Activated CD4-positive, alpha-beta T cell treated with anti-CD3 and anti-CD28 coated beads for 48 hours (primary cell): ENCODE measurements at regions not wholly inside any gene's neighbourhood (a gene's known extent, or its start where the extent isn't known, plus 50 kb on each side); places are given as distances from the start of the nearest gene placed in this dataset.

Experiments
- DNase-seq: peaks from one replicate; pipeline ENCODE4 v3.0.0-alpha.2; 2020

DNA sequence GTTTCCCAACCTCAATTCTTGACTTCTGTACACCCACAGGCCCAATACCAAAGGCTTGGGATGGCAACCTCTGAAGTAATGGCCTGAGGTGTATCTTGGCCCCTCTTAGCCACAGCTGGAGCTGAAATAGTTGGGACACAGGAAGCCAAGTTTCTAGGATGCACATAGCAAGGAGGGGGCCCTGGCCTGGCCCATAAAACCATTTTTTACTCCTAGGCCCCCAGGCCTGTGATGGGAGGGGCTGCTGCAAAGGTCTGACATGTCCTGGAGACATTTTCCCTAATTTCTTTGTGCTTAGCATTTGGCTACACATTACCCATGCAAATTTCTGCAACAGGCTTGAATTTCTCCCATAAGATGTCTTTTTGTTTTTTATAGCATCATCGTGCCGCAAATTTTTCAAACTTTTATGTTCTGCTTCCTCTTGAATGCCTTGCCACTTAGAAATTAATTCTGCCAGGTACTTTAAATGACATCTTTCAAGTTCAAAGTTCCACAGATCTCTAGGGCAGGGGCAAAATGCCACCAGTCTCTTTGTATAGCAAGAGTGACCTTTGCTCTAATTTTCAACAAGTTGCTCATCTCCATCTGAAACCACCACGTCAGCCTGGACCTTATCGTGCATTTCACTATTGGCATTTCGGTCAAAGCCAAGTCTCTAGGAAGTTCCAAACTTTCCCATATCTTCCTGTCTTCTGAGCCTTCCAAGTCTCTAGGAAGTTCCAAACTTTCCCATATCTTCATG lies 490.8 kb downstream of the IPMK start:
- no peak for DNase-seq

DNA sequence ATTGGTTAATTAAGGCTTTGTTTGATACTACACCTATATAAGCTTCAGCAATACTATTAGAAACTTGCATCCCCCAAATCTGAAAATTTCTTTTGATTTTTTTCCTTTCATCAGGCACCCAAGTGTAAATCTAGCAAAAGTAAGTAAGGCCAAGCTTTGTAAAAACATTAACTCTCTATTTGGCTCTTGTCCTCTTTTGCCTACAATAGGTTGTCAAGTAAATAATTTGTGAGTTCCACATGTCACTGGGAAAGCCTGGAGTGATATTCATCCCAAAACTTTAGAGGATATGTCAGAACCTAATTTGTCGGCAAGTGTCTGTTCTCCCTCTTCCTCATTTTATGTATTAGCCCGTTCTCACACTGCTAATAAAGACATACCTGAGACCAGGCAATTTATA lies 492.4 kb downstream of the IPMK start:
- DNase-seq, result no peak

DNA sequence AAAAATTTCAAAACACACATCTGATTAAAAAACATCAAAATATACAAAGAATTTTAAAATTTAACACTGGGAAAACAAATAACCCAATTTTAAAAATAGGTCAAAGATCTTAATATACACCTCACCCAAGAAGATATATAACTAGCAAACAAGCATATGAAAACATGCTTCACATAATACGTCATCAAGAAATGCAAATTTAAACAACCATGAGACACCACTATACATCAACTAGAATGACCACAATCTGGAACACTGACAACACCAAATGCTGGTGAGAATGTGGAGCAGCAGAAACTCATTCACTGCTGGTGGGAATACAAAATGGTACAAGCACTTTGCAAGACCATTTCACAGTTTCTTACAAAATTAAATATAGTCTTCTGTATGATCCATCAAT lies 498.4 kb downstream of the IPMK start:
- no peak for DNase-seq

GRCh38 chr10:57759777-57760176 lies 507.9 kb downstream of the IPMK start:
- no peak for DNase-seq

- no peak for DNase-seq
These were observed 512.9 kb downstream of the IPMK start for GRCh38 chr10:57754803-57755202.

DNA sequence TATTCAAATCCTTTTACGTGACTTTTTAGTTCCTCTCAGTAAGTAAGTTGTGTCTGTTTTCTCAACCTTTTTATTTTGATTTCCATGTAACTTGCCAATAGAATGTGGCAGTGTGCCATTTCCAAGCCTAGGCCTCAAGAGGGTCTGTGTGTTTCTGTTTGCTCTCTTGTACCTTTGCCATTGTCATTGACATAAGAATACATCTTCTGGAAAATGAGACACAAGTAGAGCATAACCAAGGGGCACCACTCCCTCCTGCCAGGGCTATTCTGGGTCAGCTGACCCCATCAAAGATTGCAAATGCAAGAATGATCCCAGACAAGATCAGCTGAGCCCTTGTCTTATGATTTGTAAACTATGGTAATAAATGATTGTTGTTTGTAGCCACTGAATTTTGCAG lies 524.0 kb downstream of the IPMK start:
- no peak for DNase-seq

DNA sequence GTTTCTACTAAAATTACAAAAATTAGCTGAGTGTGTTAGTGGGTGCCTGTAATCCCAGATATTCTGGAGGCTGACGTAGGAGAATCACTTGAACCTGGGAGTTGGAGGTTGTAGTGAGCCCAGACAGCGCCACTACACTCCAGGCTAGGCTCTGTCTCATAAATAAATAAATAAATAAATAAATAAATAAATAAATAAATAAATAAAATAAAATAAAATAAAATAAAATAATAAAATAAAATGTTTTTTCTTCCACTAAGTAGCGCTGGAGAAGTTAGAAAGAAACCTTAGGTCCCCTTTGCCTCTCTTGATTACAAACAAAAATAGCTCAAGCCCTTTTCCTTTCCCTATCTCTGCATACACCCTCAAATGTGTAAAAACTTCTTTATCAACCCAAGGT lies 525.9 kb downstream of the IPMK start:
- no peak for DNase-seq

DNA sequence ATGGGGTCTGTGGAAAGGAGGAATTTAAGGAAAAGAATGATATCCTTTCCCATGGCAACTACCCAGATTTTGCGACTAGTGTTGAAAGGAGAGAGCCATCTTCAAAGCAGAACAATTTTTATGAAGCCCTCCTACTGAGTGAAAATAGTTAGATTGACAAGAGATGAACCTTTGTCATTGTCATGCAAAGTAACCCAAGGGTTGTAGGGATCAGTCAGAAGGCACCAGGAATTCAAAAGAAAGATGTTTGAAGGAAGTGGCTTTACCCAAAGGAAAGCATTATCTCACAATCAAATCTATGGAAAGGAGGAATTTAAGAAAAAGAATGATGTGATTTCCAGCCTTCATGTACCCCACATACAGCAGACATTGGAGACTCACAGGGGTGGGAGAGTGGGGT lies 544.4 kb downstream of the IPMK start:
- DNase-seq, result no peak

DNA sequence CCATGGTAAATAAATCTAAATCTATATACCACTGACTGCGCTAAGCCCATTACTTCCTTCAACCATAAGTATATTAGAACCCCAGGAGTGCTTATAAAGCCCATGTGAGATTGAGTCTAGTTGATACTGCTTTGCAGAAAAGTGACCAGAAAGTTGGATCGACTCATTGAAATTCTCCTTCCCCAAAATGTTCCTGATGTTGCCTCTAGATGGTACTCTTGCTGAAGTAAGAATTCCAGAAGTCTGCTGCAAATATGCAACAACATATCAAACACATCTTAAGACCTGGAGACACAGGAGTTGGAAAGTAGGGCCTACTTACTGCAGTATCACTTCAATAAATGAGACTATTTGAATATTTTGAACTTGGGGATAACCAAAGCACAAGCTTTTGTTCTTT lies 550.8 kb downstream of the IPMK start:
- no peak for DNase-seq

DNA sequence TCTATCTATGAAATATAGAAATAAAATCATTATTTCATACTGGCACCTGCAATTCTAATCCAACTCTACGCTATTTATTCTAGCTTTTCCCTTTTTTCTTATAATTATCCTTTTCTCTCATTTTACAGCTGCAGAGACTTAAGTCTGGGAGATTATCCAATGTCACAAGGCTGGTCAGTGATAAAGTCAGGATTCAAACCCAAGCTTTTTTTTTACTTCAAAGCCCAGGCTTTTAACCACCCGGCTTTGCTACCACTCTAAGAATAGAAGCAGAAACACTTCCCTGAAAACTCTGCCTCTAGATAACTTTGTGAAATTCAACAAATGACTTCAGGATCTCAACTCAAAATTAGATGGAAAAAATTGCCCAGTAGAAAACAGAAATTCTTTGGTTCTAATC lies 552.5 kb downstream of the IPMK start:
- DNase-seq, result no peak

DNA sequence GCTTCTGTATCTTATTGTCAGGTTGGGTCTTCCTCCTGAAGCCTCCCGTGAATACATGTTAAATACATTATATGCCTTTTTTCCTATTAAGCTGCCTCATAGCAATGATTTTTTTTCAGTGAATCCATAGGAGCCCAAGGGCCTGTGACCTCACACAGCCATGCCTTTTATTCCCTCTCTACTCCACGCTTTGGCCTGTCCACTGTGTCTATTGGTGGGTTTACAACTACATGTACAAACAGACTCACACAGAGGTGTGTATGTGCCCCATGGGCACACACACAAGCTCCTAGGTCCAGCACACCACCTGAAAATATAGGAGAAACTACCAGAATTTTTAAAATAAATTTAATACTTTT lies 560.4 kb downstream of the IPMK start:
- DNase-seq, result no peak

DNA sequence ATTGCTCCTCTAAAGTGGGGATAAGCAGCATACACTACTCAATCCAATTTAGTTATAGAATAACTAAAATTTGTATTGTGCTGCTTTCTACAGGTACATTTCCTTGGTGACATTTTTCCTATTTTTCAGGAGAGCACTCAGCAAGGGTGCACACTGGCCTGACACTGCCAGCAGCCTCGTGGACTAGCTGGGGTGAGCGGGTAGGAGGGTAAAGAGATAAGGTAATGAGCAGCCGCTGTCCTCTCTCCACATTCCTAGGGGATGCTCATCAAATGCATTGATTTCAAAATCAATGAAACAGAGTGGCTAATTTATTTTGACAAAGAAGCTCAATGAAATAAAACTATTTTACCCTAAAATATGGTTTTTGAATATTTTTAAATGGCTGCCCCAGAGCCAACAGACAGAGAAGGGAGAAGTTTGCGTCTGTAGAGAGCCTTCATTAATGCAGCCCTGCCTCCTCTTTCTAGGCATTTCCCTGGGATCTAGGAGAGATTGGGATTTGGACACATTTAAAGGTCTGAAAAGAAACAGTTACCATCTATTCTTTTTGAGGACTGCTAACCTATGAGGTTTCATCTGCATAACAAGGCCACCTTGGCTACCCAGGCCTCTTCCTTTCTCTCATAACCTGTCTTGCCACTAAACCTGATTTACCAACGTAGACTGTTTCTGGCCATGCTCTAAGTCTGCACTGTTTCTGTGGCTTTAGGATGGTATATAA lies 561.0 kb downstream of the IPMK start:
- no peak for DNase-seq

- no peak for DNase-seq
These were observed 561.7 kb downstream of the IPMK start for GRCh38 chr10:57706016-57706415.

DNA sequence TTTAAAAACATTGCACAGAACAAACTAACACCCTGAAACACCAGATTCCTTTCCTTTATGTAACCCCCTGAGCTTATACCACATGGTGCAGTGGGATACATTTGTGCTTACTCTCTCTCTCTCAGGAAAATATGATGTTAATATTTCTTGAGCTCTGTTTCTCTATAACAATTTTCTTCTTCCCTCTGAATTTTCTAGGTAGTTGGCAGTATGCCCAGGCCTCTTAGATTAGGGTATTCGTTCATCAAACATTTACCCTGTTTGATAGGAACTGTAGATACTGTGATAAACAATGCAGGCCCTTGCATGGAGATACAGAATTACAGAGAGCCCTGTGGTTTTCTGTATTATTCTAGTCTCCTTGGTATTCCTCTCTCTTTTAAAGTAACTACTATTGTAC lies 567.8 kb downstream of the IPMK start:
- DNase-seq, result no peak

GRCh38 chr10:57696641-57697040 lies 571.1 kb downstream of the IPMK start:
- DNase-seq, result no peak

DNA sequence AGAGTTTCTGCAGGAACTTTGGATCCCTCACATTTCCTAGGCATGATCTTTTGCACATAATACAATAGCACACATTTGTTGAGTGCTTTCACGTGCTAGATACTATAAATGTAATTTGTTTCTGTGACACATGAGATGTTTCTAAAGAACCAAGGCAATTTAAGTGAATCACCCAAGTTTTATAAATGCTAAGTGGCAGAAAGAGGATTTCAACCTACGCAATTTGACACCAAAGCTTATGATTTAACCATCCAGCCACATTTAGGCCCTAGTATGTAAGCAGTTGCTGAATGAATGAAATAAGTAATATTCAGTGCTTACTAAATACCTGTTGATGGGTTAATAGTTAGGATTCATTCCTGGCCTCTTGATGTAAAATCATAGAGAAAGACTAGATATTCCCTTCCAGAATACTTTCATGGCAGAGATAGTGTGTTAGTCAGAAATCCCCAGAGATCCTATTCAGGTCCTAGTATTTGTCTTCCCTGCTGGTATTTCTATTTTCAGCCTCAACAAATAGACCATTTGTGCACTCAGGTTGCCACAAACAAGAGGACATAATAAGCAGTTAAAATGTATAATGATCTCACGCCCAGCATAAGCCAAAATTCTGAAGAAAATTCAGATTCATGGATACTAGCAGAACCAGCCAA lies 572.6 kb downstream of the IPMK start:
- no peak for DNase-seq

DNA sequence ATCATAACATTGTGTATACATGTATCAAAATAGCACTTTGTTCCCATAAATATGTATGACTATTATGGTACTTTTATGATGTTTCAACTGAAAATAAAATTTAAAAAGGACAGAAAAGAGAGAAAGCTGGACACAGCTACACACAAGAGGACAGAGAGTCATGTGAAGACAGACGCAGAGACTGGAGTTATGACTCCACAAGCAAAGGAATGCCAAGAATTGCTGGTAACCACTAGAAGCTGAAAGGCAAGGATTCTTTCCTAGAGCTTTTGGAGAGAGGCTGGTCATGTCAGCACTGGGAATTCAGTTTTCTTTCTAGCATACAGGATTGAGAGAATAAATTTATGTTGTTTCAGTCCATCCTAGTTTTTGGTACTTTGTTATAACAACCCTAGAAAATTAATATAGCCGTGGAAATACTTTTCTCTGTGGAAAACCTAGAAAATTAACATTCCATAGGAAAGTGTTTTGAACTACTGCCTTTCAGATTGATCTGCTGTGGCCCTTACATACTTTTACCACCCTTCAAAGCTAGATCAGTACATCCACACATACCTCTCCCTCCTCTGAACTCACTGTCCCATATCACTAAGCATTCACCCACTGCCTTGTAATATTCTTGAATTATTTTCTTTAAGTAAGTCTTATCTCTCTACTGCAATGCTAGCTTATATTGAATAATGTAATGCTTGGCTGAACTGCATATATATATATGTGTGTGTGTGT lies 575.3 kb downstream of the IPMK start:
- no peak for DNase-seq

DNA sequence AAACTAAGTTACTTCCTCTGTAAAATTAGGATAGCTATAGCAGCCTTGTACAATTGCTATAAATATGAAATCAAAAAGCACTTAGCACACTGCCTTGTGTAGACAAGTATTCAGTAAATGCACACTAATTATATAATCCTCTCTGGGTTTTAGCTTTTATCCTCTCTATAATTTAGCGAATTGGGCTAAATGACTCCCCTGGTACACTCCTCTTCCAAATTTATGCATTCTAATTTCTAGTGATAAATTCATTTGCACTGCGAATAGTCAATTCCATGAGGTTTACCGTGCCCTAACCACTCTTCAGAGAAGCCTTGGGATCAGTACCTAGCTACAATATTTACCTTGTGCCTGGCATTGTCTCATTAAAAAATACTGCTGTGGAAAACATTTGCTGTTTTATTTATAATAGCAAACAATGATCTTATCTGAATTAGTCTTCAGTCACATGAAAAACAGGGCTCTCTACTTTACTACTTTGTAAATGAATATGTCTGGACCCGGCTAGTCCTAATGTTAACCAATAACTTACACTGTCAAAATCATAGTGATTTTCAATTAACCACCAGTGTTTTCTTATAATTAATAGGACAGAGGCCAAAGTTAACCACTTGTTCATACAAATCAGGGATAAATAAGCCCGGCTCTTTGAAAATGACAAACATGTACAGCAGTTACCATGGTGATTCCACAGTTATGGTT lies 577.9 kb downstream of the IPMK start:
- no peak for DNase-seq

- DNase-seq, result no peak
These were observed 587.8 kb downstream of the IPMK start for GRCh38 chr10:57679916-57680315.

DNA sequence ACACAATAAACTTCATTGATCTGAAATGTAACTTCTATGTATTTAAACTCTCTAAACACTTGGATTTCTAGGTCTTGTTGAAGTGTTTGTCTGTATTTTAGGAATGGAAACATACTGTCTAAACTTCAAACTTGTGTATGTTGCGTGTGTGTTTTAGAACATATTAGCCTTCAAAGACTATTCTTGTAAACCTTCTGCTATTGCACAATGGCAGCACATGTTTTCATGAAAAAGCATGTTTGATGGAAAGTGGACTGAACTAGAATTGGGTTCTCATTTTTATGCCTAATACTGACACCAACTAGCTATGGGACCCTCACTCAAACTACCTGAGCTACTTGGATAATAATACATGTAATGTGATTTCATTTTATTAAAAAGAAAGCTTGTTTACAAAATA lies 592.6 kb downstream of the IPMK start:
- DNase-seq, result no peak

GRCh38 chr10:57673446-57673960 lies 594.2 kb downstream of the IPMK start:
- no peak for DNase-seq

DNA sequence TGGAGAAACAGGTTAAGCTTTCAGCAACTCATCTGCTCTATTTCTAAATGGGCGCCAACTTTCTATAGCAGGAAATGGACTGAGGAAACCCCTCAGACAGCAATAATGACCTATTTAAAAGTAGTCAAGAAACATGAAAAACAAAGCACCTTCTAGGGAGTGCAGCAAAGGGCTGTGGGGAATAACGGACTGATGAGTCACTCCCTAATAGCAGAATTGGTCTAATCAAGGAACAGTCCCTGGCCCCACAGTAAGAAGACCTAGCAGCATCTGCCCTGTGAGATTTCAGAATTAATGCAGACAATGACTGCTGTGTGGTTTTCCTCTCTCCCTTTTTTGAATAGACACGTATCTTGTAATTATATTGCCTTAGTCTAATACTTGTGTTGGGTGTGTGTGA lies 602.9 kb downstream of the IPMK start:
- no peak for DNase-seq

- no peak for DNase-seq
These were observed 604.3 kb downstream of the IPMK start for GRCh38 chr10:57663401-57663800.
